Adrenal gland (tissue), 5 donors: ENCODE measurements at regions not wholly inside any gene's neighbourhood (a gene's known extent, or its start where the extent isn't known, plus 50 kb on each side); places are given as distances from the start of the nearest gene placed in this dataset.

ENCODE experiments used
- CTCF ChIP-seq, 6 experiments: fragments of 450-650 bp in 4 of 6; fragments of 200-600 bp in 2 of 6; sonication (generic) in 1 of 6; IDR thresholded peaks; 1 replicate in 5 of 6; 2 replicates in 1 of 6; pipeline versions ENCODE4 v1.5.1 to v1.8.0; 2016 to 2021; ENCODE audit warnings: antibody characterized with exemption in 6 of 6, mild to moderate bottlenecking in 2 of 6, moderate library complexity in 1 of 6
- POLR2A ChIP-seq, 2 donors: fragments of 450-650 bp; IDR thresholded peaks; one replicate each; pipeline ENCODE4 v1.6.1; 2017; ENCODE audit warnings: antibody characterized with exemption in 2 of 2, mild to moderate bottlenecking in 2 of 2, moderate library complexity in 1 of 2
- donor health status: DM: no; HTN: no; CAD: no.

DNA sequence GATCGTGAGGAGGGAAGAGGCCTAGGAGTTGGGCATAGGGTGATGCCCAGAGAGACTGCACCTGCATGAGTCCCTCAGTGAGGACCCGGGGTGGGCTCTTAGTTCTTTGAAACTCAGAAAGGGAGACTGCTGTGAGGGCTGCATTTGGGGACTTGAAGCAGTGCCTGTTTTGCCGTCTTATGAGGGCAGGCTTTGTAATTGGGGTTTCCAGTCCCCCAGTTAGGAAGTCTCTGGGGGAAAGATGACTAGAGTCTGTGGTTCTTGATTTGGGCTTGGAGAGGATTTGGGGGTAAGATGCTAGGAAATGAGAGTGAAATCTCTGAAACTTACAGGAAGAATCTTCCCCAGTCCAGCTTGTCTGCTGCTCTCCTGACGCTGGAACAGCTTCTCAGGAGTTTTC, 99.6 kb downstream of the ARF6 start:
- TF ChIP-seq POLR2A (IDR thresholded peaks at IDR 0.05) (no peak), CTCF (IDR thresholded peaks at IDR 0.05) (no peak)
